22Rv1 (cell line): ENCODE measurements at regions not wholly inside any gene's neighbourhood (a gene's known extent, or its start where the extent isn't known, plus 50 kb on each side); places are given as distances from the start of the nearest gene placed in this dataset.

ENCODE experiments used
- ZFX ChIP-seq: fragments of 450-650 bp; IDR thresholded peaks from 2 replicates; pipeline ENCODE4 v1.6.1; 2017; ENCODE audit warnings: antibody characterized with exemption, borderline replicate concordance
- TF ChIP-seq, protein P1 (sequence below): fragments of 450-650 bp; IDR thresholded peaks from 2 replicates; pipeline ENCODE4 v1.5.1; 2017; ENCODE audit warnings: mild to moderate bottlenecking

DNA sequence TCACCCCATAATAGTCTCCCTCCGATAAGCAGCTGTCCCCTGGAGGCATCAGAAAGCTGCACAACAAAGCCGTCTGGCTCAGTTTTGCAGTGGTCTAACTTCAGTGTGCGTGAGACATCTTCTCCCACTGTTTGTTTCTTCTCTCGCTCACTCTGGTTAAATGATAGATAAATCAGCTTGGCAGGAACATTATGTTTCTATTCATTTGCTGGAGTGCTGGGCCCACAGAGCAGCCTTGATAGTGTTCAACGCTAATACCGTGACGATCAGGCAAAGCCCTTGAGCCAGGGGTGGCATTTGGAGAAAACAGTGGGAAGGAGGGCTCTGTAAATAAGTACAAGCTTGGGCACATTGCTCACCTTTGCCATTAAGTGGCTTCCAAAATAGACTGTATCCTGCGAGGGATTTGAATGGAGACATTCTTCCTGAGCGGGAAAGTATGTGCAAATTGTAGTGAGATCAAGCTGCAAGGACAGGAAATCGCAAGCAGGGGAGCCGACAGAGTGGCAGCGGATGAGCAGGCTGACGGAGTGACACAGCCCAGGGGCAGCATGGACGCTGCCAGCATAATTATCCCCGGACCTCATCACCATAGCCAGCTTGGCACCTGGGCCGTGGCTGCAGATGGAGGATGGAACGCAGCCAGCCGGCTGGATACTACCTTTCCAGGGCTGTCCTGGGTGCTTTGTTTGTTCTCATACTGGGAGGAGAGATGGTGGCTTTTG lies 256.8 kb upstream of the FZD8 start:
- TF ChIP-seq, protein P1, sequence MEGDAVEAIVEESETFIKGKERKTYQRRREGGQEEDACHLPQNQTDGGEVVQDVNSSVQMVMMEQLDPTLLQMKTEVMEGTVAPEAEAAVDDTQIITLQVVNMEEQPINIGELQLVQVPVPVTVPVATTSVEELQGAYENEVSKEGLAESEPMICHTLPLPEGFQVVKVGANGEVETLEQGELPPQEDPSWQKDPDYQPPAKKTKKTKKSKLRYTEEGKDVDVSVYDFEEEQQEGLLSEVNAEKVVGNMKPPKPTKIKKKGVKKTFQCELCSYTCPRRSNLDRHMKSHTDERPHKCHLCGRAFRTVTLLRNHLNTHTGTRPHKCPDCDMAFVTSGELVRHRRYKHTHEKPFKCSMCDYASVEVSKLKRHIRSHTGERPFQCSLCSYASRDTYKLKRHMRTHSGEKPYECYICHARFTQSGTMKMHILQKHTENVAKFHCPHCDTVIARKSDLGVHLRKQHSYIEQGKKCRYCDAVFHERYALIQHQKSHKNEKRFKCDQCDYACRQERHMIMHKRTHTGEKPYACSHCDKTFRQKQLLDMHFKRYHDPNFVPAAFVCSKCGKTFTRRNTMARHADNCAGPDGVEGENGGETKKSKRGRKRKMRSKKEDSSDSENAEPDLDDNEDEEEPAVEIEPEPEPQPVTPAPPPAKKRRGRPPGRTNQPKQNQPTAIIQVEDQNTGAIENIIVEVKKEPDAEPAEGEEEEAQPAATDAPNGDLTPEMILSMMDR = no peak
- TF ChIP-seq ZFX = no peak
